Mucosa of rectum (tissue), 2 donors: ENCODE measurements at regions not wholly inside any gene's neighbourhood (a gene's known extent, or its start where the extent isn't known, plus 50 kb on each side); places are given as distances from the start of the nearest gene placed in this dataset.
"Not testable (repeated sequence)": the region's sequence is repeated elsewhere in the genome, so short reads cannot be mapped to it uniquely, and the experiment has no call there.

ENCODE experiments used
- H3K27ac ChIP-seq, 2 donors: one replicate each; pipeline ENCODE4 v1.7.0; 2013; ENCODE audit warnings: inconsistent platforms in 2 of 2, low read depth in 2 of 2, low read length in 2 of 2
- H3K27me3 ChIP-seq, 2 donors: one replicate each; pipeline ENCODE4 v1.7.0; 2013; ENCODE audit warnings: low read length in 2 of 2; ENCODE audit not compliant: control insufficient read depth in 2 of 2, insufficient read depth in 2 of 2
- H3K36me3 ChIP-seq, 2 donors: one replicate each; pipeline ENCODE4 v1.7.0; 2013; ENCODE audit warnings: low read length in 2 of 2; ENCODE audit not compliant: control insufficient read depth in 2 of 2, insufficient read depth in 2 of 2
- H3K4me1 ChIP-seq, 2 donors: one replicate each; pipeline ENCODE4 v1.7.0; 2013; ENCODE audit warnings: low read length in 2 of 2, mild to moderate bottlenecking in 1 of 2; ENCODE audit not compliant: control insufficient read depth in 2 of 2, insufficient read depth in 2 of 2
- H3K4me3 ChIP-seq, 2 donors: one replicate each; pipeline ENCODE4 v1.7.0; 2013; ENCODE audit warnings: low read length in 2 of 2
- H3K9ac ChIP-seq, 2 donors: one replicate each; pipeline ENCODE4 v1.7.0; 2013; ENCODE audit warnings: low read length in 2 of 2, low read depth in 1 of 2, mild to moderate bottlenecking in 1 of 2
- H3K9me3 ChIP-seq, 2 donors: one replicate each; pipeline ENCODE4 v1.7.0; 2013; ENCODE audit warnings: low read length in 2 of 2; ENCODE audit not compliant: control insufficient read depth in 2 of 2
- donor health status: healthy.
- donor health status: Normal muscosa, but diverticular disease.

DNA sequence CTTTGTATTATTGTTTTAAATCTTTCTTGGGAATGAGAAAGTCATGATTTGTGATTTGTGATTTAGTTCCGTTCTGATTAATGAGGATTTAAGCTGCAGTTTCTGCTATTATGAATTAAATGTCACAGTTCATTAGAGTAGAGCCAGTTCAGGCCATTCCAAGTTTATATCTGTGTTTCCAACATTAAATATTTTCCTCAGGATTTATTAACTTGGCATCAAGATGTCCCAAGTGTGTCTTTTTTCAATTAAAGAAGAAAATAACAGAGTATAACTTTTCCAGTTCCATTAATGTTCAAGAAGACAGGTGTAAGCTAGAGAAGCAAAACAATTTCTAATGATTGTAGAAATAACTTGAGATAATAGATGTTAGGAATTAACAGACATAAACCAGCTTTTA is 1183.2 kb upstream of the CELF2 start:
- Histone ChIP-seq H3K36me3 (no peaks in the 10 kb centered on the region), H3K27ac (no peak overlapping the region), H3K4me3 (no peak overlapping the region), H3K9ac (no peak overlapping the region), H3K27me3 (no peaks in the 10 kb centered on the region), H3K4me1 (no peaks in the 10 kb centered on the region), H3K9me3 (peaks cover 0 to 4% of the 10 kb centered on the region in 2 donors)

DNA sequence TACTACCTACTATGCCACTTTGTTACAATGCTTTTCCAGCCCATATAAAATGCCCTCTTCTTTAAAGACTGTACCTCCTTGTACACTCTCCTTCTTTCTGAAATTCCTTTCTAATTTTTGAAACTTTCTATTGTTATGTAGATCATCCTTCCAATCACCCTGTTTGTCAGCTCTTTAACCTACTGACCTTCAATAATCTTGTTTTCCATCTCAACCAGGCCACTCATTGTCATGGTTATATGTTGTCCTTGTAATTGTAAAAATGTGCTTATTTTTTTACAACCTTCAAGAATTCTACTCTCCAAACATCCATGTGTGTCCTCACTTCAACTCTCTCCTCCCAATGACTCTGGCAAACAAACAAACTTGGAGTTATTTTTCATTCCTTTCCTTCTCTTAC is 1172.6 kb upstream of the CELF2 start:
- Histone ChIP-seq H3K27ac (no peak overlapping the region), H3K4me3 (no peak overlapping the region), H3K4me1 (no peaks in the 10 kb centered on the region), H3K9ac (no peak overlapping the region), H3K27me3 (no peaks in the 10 kb centered on the region), H3K9me3 (no peaks in the 10 kb centered on the region), H3K36me3 (no peaks in the 10 kb centered on the region)

DNA sequence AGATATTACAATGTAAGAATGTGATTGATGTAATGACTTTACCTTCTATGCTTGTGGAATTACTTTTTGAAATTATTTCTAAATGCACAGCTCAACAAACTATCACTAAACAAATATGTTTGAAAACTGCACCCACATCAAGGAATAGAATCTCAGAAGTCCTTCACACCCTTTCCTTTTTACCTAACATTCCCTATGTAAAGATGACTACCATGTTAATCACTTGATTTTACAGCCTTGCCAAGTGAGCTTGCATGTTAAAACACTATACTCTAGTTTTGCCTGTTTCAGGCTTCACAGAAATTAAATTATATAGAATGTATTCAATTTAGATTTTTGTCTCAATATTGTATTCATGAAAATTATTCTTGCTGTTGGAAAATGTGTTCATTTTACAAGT is 1169.4 kb upstream of the CELF2 start:
- Histone ChIP-seq H3K36me3 (no peaks in the 10 kb centered on the region), H3K9me3 (peaks cover 0 to 6% of the 10 kb centered on the region in 2 donors)

DNA sequence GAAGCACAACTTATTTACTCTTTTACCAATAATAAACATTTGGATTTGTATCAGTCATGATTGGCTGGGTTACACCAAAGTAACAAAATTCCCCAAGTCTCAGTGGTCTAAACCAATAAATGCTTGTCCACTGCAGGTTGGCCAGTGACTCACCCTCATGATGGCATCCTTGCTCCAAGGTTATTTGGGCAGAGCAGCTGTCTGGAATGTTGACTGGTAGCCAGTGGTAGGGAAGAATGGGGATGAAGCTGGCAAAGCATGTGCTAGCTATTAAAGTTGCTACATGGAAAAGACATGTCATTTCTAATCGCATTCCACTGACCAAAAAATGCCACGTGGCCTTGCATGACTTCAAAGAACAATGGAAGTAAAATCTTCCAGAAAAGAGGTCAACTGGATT is 1168.7 kb upstream of the CELF2 start:
- Histone ChIP-seq H3K4me3 (no peak overlapping the region), H3K36me3 (no peaks in the 10 kb centered on the region), H3K4me1 (no peaks in the 10 kb centered on the region), H3K27ac (no peak overlapping the region), H3K9me3 (peaks cover 0 to 6% of the 10 kb centered on the region in 2 donors), H3K9ac (no peak overlapping the region), H3K27me3 (no peaks in the 10 kb centered on the region)

More for the DNA sequence above, 1169.4 kb upstream of the CELF2 start:
- Histone ChIP-seq H3K4me1 (no peaks in the 10 kb centered on the region), H3K9ac (no peak overlapping the region), H3K27me3 (no peaks in the 10 kb centered on the region), H3K4me3 (no peak overlapping the region), H3K27ac (no peak overlapping the region)

DNA sequence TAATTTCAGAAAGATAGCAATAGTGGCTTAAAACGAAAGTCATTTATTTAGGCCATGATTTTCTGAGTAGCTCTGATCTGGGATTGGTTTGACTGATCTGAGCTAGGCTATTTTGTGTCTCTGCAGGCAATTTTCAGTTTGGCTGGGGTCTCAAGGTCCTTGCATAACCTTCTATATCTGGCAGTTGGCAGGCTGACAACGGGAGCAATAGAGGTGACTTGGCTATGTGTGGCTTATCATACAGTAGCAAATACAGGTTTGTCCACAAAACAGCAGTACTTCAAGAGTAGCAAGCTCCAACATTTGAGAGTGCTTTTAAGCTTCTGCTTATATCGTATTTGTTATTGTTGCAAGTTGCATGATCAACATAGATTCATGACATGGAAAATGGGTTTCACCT is 1167.3 kb upstream of the CELF2 start:
- Histone ChIP-seq H3K4me1 (no peaks in the 10 kb centered on the region), H3K27ac (no peak overlapping the region), H3K27me3 (no peaks in the 10 kb centered on the region), H3K9ac (no peak overlapping the region), H3K4me3 (no peak overlapping the region), H3K36me3 (no peaks in the 10 kb centered on the region), H3K9me3 (peaks cover 0 to 6% of the 10 kb centered on the region in 2 donors)

DNA sequence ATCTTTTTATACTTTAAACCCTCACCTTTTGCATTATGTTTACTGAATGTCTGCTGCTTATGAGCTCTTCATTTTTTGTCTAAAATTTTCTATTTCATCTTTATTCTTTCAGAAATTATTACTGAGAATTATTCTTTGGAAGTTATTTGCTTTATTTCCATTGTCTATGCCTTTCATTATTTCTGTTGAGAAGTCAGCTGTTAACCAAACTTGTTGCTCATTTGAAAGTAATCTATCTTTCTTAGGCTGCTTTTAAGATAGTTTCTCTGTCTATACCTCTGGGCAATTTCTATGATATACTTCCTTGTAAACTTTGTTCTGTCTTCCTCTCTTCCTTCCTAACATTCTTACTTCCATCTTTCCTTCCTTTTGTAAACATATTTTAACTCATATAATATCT is 1165.9 kb upstream of the CELF2 start:
- H3K36me3 ChIP-seq: no peaks in the 10 kb centered on the region
- H3K27ac ChIP-seq: no peak overlapping the region
- peaks cover 0 to 6% of the 10 kb centered on the region in 2 donors for H3K9me3 ChIP-seq
- H3K9ac ChIP-seq: no peak overlapping the region
- H3K27me3 ChIP-seq: no peaks in the 10 kb centered on the region
- H3K4me1 ChIP-seq: no peaks in the 10 kb centered on the region
- no peak overlapping the region for H3K4me3 ChIP-seq

DNA sequence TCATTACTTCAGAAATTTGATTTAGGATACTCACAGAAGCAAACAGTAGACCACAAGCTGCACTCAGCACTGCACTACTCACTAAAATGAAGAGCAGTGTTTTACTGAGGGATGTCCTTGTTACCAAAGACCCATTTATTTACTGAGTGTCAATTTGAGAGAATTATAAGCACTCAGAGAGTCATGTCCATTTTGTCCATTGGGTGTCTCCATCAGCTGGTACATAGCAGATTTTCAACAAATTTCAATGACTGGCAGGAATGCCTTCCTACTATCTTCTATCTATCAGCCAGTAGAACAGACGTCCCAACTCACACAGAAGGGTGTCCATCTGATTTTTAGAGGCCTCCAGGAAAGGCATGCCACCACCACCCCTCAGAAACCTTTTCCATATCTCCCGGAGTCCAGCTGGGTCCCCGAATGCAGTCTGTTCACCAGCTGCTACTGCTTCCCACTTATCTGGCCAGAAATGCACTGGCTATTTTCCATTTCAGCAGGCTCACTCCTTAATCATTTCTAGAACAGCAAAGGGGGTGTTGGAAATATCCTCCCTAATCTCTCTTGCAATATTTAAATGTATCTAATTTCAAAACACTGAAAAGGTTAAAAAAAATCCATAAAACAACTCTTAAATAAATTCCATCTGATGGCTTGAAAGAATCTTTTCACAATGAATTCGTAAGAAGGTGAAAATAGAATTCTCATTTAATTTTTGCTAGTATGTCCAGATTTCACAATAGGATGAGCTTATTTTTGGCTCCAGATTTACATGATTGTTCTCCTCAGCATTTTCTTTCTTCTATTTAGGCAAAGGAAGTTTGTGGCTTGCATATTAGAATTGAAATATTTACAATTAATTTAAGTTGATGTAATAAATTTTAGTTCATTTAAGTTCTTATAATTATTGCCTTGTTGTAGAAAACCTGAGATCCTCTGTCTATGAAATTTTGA is 1164.0 kb upstream of the CELF2 start:
- no peaks in the 10 kb centered on the region for H3K36me3 ChIP-seq
- no peaks in the 10 kb centered on the region for H3K4me1 ChIP-seq
- peaks cover 0 to 6% of the 10 kb centered on the region in 2 donors for H3K9me3 ChIP-seq
- no peaks in the 10 kb centered on the region for H3K27me3 ChIP-seq
- H3K27ac ChIP-seq: no peak overlapping the region
- no peak overlapping the region for H3K9ac ChIP-seq
- no peak overlapping the region for H3K4me3 ChIP-seq

DNA sequence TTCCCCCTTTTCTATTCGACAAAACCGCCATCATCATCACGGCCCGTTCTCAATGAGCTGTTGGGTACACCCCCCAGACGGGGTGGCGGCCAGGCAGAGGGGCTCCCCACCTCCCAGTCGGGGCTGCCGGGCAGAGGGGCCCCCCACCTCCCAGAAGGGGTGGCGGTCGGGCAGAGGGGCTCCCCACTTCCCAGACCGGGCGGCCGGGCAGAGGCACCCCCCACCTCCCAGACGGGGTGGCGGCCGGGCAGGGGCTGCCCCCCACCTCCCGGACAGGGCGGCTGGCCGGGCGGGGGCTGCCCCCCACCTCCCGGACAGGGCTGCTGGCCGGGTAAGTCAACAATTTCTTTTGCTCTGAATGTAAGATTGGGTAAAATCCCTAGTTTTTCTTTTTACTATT is 1162.2 kb upstream of the CELF2 start:
- H3K4me3 ChIP-seq, H3K27ac ChIP-seq, H3K36me3 ChIP-seq, H3K27me3 ChIP-seq, H3K9ac ChIP-seq, H3K9me3 ChIP-seq, H3K4me1 ChIP-seq: not testable (repeated sequence)

DNA sequence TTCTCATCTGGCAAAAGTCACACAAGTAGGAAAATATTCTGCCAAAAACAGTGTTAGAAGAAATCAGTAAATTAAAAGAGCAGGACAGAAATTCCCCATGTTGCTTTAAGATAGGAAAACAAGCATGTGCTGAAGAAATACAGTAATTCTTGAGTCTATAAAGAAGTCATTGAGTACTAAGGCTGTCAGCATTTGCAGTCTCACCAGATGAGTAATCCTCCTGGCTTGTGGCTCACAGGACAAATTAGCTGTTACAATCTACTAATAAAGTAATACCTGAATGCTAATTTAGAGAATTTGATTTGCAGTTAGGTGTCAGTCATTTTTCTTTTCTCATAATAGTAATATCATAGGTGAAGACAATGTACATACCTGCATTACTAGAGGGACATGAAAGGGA is 1158.9 kb upstream of the CELF2 start:
- no peaks in the 10 kb centered on the region for H3K4me1 ChIP-seq
- no peaks in the 10 kb centered on the region for H3K36me3 ChIP-seq
- H3K4me3 ChIP-seq: no peak overlapping the region
- no peak overlapping the region for H3K27ac ChIP-seq
- no peaks in the 10 kb centered on the region for H3K9me3 ChIP-seq
- no peak overlapping the region for H3K9ac ChIP-seq
- no peaks in the 10 kb centered on the region for H3K27me3 ChIP-seq

GRCh38 chr10:9860045-9860444 is 1157.6 kb upstream of the CELF2 start:
- no peak overlapping the region for H3K9ac ChIP-seq
- no peaks in the 10 kb centered on the region for H3K36me3 ChIP-seq
- no peak overlapping the region for H3K27ac ChIP-seq
- no peak overlapping the region for H3K4me3 ChIP-seq
- no peaks in the 10 kb centered on the region for H3K27me3 ChIP-seq
- H3K4me1 ChIP-seq: no peaks in the 10 kb centered on the region
- H3K9me3 ChIP-seq: no peaks in the 10 kb centered on the region
